HG03378 (cell line): ENCODE measurements at regions not wholly inside any gene's neighbourhood (a gene's known extent, or its start where the extent isn't known, plus 50 kb on each side); places are given as distances from the start of the nearest gene placed in this dataset.
"Not testable (repeated sequence)": the region's sequence is repeated elsewhere in the genome, so short reads cannot be mapped to it uniquely, and the experiment has no call there.

ENCODE experiments used
- ATAC-seq: cut with Tn5 transposase; IDR thresholded peaks from one replicate; pipeline ENCODE4 v1.9.1; 2021; ENCODE audit warnings: mild to moderate bottlenecking, moderate library complexity; ENCODE audit not compliant: unreplicated experiment

DNA sequence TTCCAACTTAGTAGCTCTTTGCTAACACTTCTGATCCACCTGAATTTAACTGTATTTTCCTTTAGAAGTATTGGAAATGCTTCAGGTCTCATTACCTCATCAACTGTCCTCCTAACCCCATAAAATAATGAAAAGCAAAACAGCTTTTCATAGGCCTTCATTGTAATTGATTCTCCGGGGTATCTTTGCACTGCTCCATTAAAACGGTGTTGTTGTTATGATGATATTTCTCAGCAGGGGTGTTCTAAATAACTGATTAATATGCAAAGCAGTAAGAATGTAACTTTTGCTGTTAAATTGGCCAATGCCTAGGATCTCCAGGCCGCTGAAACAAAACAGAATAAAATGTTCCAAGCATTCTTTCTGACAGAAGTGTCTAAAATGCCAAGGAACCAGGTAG is 1983.2 kb downstream of the EFNA5 start:
- no peak for ATAC-seq

DNA sequence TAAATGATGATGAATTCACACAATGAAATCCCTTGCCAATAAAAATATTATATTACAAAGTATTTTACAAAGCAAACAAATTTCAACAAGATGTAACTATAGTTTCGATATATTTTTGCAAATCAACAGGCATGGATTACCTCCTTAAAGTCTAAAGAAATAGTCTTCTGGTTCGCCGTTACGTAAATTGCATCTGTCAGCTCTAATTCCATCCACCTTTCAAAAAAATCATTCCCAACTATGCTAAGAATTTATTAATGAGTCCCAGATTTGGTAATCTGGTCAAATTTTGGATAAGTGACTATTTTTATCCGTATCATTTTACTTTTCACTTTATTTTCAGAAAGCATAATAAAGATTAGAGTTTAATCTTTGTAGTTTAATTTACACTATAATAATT is 1984.9 kb downstream of the EFNA5 start:
- ATAC-seq: no peak

DNA sequence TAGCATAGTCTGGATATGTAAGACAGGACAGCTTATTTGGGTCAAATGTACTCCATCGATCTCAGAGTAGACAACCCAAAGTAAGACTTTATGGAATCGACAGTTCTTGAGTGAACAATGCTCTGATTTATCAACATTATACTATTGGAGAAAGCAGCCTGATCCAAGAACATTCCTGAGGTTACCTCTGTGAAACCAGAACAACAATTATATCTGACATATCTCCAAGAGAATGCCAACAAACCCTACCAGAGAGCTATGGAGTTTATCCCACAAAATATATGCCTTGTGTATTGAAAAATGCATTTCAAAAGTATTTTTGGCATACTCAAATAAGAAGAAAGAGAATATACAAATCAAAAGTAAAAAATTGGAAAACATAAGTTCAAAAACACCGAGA is 1985.9 kb downstream of the EFNA5 start:
- no peak for ATAC-seq

DNA sequence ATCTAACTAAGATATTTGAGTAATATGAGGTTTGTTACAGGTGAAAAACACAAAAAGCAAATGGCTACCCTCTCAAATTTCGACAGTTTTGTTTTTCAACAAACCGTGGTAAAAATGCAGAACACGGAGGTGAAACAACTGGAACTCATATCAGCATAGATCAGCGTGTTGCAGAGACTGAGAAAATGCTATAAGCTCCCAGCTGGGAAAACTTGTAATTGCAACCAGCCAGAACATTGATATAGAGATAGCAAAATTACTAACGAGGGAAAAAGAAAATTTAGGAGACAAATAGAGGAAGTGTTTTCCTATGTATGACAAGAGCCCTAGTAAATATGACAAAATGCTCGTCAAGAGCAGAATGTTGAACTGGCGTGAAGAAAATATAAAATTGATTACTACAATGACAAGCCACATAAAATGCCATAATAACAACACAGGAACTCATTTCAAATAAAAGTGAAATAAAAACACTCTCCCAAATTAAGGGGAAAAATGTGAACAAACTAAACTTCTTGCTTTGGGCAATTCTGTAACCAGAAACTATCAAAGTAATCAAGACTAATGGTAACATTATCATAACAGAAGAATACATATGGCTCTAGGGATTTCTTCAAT is 1989.8 kb downstream of the EFNA5 start:
- no peak for ATAC-seq

DNA sequence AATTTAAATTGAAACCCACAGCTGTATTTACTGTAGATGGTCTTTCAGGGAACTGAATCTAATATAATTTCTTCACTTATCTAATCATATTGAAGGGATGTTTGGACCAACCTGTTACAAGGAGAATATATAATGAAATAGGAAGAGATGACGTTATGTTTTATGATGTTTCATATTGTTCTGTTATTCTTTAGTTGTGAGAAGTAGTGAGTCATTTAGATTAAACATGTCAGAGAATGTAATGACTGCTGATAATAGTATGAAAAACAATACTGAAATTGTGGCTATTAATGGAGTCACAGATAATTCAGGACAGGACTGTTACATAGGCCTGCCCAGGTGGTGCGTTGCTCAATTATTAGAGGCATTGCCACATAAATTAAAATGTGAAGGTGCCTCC is 1993.4 kb downstream of the EFNA5 start:
- no peak for ATAC-seq

DNA sequence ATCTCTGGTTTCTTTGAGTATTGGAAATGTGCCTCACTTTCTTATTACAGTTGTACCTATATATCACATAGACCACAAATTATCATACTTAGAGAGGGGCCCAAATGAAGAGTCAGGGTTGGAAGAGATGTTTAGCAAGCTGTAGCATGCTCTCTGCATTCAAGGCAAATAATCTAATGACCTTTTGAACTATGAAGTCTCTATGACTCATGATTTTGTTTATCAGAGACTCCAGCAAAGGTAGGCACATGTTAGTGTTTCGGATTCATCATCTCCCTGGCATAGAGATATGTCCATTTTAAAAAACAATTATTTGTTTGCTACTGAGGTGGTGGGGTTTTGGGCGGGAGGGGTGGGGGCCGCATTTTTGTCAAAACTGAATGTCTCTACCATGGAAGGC is 2000.1 kb downstream of the EFNA5 start:
- ATAC-seq: no peak

DNA sequence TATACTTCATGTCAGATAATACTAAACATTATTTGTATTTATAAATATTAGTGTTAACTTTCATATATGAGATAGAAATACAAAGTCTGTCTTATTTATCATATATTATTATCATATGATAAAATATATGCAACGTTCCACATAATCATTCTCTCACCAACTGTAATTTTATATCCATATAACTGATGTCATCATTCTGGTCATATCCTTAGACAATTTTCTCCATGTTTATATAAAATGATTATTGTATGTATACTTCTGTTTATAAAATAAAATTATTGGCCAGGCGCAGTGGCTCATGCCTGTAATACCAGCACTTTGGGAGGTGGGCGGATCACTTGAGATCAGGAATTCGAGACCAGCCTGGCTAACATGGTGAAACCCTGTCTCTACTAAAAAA is 2007.1 kb downstream of the EFNA5 start:
- ATAC-seq: no peak

DNA sequence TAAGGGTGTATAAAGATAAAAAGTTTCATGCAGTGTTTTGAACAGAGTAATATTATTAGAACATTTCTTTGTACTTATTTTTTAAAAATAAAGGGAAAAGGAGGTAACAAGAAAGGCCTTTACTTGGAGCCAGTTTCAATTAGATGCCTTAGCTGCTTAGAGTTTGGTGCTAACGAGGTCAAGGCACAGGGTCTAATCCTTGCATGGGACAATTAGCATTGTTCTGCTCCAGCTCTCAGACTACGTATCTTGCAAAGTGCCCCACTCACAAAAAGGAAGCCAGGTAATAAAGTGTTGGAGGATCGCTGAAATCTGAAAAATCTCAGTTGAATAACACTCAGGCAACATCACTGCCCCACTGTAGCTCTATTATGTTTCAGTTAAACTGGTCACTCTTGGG is 2011.3 kb downstream of the EFNA5 start:
- ATAC-seq: no peak

DNA sequence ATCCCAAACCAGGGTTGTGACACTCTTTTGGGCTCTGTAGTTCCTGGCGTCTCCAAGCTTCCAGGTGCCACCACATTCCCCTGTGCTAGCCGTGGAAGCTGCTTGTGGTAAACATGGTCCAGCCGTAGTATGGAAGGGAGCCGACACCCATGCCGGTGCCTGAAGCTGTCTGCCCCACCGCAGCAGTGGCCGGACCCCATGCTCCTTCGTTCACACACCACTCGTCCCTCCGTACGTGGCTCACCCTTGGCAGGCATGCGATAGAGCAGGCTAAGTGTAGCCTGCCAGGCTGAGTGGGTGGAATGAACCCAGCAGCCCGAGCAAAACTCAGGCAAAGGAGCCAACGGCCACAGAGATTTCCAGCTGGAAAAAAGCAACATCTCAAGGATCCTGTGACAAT is 2030.4 kb downstream of the EFNA5 start:
- ATAC-seq: no peak

DNA sequence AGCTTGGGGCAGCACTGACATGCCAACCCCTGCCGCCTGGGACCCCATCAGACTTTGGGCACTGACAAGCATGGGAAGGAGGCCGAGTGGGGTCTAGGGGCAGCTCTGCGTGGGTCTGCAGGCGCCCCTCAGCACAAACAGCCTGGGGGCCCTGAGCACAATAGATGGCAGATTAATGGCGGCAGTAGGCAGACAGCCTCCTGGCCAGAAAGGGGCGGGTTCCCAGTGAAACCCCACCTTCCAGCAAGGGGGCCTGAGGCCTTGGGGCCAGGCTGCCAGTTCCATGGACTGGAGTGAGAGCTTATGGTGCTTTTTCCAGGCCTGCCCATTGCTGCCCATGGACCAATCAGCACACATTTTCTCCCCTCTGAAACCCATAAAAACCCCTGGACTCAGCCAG is 2031.2 kb downstream of the EFNA5 start:
- ATAC-seq: no peak

DNA sequence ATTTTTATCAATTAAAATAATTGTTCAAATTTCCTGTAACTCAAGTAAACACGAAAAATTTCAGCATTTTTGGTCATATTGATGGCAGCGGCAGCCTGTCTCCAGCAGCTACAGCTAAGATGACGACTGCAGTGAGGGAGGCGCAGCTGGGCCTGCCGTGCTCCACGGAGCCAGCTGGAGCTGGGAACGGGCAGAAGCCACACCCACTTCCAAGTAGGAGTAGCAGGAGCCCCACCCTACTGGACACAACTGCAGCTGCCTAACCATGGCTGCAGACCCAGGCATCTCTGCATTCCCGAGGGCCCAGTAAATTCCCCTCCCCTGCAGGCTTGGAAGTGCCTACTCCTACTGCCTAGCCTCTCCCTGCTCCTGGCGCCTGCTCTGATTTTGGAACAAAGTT is 2031.7 kb downstream of the EFNA5 start:
- no peak for ATAC-seq

DNA sequence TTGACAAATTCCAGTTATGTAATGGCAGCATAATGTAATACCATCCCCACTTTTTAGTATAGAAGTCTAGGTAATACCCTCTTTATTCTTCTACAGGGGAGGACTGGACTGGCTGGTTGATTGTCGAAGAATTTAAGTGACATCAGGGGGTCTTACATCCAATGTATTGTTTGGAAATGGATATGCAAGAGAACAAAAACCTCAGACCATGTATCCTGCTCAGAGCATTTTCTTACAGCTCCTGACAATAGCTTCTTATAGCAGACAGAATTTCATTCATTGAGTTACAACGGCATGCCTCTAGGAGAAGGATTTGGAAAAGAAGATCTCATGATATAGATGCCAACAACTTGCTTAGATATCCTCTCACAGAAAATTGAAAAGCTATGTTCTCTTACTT is 2032.3 kb downstream of the EFNA5 start:
- ATAC-seq: no peak

DNA sequence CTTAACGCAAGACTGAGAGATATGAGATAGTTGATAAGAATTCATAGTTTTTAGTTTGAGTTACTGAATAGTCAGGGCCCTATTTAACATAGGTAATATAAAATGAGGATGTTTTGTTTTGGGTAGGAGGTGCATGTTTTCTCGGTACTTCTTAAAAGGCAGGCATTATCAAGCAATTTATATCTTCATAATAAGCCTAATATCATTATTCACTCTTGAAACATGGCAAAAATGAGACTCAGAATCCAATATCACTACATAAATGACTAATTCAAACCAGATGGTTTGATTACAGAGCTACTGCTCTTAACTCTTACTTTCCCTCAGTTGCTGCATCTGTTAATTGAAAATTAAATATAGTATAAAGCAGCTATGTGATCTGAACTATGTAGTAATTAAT is 2038.7 kb downstream of the EFNA5 start:
- no peak for ATAC-seq

DNA sequence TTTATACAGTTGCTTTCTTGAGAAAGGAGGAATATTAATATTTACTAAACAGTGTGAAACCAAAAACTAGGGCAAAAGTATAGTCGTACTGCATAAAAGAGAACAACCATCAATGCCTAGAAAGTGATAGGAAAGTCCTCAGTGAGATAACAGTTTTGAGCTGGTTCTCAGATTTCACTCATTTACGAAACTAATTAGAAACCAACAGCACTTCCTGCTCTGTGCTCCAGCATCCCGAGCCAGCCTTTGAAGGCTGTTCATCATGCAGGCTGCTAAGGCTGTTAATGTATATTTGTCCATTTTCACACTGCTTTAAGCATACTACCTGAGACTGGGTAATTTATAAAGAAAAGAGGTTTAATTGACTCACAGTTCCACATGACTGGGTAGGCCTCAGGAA is 2039.9 kb downstream of the EFNA5 start:
- ATAC-seq: no peak

DNA sequence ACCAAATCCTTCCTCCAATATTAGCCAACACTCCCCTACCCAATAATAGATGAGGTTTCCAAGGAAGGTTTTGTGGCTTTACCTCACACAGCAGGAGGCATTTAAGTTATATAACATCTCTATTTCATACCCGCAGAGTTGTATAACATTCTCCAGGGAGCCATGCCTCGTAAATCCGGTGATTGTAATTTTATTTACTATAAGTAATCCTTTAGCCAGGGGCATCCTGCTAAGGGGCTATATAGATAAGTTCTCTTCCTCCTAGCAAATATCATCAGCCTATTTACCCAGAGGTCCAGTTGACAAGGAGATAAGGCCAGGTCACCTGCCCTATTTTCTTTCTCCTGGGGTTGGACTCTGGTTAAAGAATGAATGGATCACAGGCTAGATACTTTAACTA is 2051.0 kb downstream of the EFNA5 start:
- no peak for ATAC-seq

DNA sequence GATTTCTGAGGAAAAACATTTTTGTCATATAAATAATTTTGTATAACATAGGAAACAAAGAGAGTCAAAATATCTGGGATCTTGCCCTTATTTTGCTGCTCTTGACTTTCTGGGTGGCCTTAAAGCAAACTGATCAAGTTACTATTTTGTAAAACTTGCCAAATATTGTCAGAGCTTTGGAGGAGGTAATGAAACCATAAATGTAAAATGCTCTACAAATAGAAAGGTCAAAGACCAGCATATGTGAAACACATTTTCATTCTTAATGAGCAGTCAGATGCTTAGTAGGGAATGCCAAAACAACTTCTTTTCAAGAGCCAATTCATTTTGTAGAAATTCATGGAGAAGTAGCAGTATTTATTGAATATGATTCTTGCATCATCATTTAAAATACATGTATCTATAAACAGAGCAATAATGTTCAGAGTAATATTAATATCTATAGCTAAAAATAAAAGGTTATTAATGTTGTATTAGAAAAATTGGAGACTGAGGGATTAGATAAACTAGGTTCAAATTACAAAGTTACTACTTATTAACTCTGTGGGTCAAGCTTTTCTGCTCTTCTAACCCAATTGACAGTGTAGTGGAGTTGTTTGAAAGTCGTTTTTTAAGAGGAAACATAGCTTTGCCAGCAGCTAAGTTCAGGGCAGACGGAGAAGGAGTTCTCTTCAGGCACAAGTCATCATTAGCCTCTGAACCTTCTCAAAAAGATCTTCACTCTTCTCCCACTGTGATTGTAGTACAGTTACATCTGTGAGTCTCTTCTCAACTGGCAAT is 2053.1 kb downstream of the EFNA5 start:
- no peak for ATAC-seq

DNA sequence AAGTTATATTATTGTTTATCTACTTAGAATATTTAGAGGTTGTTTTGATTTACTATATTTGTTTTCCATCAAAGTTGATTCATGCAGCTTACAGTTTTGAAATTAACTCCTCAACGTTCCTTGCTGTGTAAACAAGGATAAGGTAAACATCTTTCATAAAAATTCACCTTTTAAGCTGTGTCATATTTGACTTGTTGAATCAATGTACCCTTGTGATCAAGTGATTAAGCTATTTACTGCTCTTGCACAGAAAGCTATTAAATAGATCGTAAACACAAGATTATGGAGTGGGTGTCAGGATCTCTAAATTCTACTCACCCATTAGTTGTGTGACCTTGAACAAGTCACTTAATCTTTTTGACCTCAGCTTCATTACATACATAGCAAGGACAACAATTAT is 2054.0 kb upstream of the NUDT12 start:
- no peak for ATAC-seq

DNA sequence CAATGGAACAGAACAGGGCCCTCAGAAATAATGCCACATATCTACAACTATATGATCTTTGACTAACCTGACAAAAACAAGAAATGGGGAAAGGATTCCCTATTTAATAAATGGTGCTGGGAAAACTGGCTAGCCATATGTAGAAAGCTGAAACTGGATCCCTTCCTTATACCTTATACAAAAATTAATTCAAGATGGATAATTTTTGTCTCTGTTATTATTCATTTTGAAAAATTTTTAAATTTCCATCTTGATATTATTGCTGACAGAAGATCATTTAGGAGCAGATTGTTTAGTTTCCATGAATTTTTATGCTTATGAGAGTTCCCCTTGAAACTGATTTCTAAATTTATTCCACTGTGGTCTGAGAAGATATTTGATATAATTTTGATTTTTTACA is 2039.8 kb upstream of the NUDT12 start:
- not testable (repeated sequence) for ATAC-seq

DNA sequence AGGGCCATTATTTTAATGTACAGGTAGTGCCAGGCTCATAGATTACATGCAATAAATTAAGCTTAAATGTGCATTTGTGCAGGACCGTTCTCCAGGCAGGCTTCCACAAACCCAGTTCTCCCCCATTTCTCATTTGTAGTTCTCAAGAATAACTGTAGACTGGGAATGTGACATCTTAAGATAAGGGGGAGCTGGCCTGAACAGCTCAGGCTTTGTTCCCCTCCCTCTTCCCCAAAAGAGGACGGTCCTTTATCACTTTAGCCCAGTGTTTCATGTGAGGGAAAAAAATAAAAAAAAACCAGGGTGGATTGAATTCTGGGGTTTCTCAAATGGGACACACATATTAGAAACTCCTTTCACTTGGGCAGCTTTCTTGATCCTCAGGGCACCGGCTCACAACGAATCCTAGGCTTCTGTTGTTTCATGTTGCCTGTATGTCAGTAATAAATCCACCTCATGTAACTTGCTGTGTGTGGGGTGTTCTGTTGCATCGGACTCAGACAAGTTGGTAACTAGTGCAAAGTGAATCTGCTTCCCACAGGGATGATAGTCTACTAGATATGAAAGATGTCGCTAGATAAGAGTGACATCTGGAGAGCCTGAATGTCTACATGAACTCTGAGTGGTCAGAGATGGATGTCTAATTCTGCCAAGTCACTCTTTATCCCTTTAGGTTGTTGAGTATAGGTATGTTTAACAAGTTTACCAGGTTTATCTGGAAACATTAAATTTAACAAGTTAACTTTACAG is 2030.6 kb upstream of the NUDT12 start:
- ATAC-seq: no peak

DNA sequence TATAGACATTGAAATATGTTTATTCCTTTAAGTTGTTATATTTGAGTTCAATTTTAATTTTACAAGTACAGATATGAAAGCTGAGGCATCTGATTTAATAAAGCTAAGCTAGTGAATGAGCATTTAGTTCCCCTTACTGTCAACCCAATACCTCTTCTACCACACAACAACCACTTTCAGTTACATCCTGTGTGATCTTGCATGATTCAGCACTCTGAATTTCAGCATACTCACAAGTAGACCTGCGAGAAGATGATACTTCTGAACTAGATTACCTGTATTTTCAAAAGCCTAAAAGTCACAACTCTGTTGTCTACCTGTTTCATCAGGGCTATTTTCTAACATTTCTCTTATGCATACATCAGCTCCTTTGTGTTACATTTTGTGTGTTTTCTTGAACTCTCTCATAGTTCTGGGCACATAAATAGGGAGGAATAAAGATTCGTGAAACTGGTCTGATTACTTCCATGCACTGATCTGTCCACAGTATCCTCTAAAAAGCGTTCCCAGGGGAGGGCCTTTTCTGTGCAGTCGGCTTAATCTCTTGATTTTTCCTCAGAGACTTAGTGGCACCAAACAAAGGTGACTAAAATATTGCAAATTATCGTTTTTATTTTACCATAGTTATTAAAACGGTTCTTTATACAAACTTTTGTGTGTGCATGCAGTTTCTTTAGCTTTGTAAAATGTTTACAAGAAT is 2025.5 kb upstream of the NUDT12 start:
- ATAC-seq: no peak

DNA sequence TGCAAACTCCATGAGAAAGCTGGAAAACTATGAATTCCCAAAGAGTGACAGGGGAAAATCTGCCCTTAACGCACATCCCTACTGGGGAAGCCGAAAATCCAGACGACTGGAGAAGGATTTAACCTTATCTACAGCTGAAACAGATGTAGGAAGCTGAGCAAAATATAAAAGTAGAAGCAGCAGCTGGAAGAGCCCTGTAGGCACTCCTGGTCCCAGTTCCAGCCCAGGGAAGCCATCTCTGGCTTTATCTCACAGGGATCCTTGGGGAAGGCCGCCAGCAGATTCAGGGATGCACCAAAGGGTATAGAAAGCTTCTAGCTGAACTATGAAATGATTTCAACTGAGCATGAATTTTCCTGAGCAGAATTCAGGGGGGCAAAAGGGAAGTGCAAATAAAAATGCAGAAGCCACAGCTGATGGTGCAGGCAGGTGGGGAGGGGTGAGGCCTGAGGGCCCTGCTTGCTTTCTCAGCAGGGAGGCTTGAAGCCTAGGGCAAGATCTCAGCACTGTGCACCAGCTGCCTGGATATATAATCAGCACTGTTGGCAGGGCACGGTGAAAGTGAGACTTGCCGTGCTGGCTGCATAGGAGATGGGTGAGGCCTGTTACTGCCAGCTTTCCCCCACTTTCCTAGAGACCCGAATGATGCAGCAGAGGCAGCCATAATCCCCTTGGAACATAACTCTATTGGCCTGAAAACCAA is 2019.5 kb upstream of the NUDT12 start:
- ATAC-seq: no peak
